ENCODE measurements at regions not wholly inside any gene's neighbourhood (a gene's known extent, or its start where the extent isn't known, plus 50 kb on each side); places are given as distances from the start of the nearest gene placed in this dataset.

DNA sequence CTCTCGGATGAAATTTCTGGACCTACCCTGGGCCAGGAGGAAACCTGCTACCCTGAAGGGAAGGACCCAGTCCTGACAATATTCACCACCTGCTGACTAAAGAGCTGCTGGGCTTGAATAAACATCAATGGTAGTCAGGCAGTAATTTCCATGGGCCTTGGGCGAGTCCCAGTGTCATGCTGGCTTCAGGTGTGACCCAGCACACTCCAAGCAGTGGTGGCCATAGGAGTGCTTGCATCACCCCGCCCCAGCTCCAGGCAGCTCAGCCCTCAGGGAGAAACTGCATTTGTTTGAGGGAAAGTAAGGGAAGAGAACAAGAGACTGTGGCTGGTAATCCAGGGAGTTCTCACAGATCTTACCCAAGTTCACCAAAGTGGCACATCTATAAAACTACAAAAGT, 261.8 kb upstream of the DCBLD2 start:
- Histone ChIP-seq H3K27me3 (ENCODE audit: control insufficient read depth, insufficient read depth, low read length) (no peaks in the 10 kb centered on the region), H3K4me3 (ENCODE audit: low read depth, low read length) (no peak overlapping the region), H3K36me3 (ENCODE audit: control insufficient read depth, insufficient read depth, low read length) (no peaks in the 10 kb centered on the region)
- TF ChIP-seq, protein P1, sequence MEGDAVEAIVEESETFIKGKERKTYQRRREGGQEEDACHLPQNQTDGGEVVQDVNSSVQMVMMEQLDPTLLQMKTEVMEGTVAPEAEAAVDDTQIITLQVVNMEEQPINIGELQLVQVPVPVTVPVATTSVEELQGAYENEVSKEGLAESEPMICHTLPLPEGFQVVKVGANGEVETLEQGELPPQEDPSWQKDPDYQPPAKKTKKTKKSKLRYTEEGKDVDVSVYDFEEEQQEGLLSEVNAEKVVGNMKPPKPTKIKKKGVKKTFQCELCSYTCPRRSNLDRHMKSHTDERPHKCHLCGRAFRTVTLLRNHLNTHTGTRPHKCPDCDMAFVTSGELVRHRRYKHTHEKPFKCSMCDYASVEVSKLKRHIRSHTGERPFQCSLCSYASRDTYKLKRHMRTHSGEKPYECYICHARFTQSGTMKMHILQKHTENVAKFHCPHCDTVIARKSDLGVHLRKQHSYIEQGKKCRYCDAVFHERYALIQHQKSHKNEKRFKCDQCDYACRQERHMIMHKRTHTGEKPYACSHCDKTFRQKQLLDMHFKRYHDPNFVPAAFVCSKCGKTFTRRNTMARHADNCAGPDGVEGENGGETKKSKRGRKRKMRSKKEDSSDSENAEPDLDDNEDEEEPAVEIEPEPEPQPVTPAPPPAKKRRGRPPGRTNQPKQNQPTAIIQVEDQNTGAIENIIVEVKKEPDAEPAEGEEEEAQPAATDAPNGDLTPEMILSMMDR (IDR thresholded peaks at IDR 0.05; ENCODE audit: insufficient read depth, low read length, poor library complexity, severe bottlenecking), result no peak
- no peak for DNase-seq (ENCODE audit: low read depth)

DNA sequence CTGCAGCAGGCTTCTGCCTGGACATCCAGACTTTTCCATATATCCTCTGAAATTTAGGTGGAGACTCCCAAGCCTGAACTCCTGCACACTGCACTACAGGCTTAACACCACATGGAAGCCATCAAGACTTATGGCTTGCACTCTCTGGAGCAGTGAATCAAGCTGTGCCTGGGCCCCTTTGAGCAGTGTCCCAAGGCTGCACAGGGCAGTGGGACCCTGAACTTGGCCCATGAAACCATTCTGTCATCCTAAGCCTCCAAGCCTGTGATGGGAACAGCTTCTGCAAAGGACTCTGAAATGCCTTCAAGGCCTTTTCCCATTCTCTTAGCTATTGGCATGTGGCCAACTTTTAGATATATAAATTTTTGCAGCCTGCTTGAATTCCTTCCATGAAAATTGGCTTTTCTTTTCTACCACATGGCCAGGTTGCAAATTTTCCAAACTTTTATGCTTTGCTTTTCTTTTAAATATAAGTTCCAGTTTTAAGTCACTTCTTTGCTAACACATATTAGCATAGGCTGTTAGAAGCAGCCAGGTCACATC, 257.8 kb upstream of the DCBLD2 start:
- H3K36me3 ChIP-seq (ENCODE audit: control insufficient read depth, insufficient read depth, low read length), result no peaks in the 10 kb centered on the region
- TF ChIP-seq, protein P1 (IDR thresholded peaks at IDR 0.05; ENCODE audit: insufficient read depth, low read length, poor library complexity, severe bottlenecking), result no peak
- no peak overlapping the region for H3K4me3 ChIP-seq (ENCODE audit: low read depth, low read length)
- no peaks in the 10 kb centered on the region for H3K27me3 ChIP-seq (ENCODE audit: control insufficient read depth, insufficient read depth, low read length)
- DNase-seq (ENCODE audit: low read depth), result no peak

DNA sequence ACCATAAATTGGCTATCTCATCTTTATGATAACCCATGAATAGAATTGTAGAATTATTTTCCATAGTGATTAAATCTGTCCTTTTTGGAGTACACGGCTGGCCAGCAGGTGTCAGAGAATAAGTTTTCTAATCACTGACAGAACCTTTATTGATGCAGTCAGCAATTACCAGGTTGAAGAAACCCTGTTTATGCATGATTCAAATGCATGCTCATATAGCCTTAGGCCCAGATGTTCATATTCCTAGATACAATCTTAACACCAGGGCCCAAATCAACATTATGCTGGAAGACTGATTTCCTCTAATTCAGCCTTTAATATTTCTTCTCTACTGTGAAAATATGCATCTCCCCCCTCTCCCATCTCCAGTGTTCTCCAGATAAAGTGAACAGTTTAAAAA, 243.5 kb upstream of the DCBLD2 start:
- Histone ChIP-seq H3K27me3 (ENCODE audit: control insufficient read depth, insufficient read depth, low read length) (no peaks in the 10 kb centered on the region), H3K36me3 (ENCODE audit: control insufficient read depth, insufficient read depth, low read length) (no peaks in the 10 kb centered on the region), H3K4me3 (ENCODE audit: low read depth, low read length) (no peak overlapping the region)
- no peak for DNase-seq (ENCODE audit: low read depth)
- TF ChIP-seq, protein P1 (IDR thresholded peaks at IDR 0.05; ENCODE audit: insufficient read depth, low read length, poor library complexity, severe bottlenecking), result no peak

DNA sequence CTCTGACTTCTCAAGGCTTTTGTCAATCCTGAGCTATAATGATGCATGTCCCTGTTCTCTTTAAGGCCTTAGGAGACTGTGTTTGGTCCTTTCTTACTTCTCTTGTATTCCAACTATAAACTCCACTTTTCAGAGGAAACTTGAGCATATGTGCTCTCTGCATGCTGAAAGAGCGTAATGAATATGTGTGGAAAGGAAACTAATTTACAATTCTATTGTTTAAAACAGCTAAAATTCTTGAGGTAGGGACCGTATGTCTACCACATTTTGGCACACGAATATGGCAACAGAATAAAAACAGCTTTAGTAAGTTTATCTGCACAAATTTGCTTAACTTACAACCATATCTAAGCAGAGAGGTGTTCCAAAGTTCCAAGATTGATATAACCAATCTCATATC, 242.0 kb upstream of the DCBLD2 start:
- Histone ChIP-seq H3K27me3 (ENCODE audit: control insufficient read depth, insufficient read depth, low read length) (no peaks in the 10 kb centered on the region), H3K36me3 (ENCODE audit: control insufficient read depth, insufficient read depth, low read length) (no peaks in the 10 kb centered on the region), H3K4me3 (ENCODE audit: low read depth, low read length) (no peak overlapping the region)
- no peak for DNase-seq (ENCODE audit: low read depth)
- TF ChIP-seq, protein P1 (IDR thresholded peaks at IDR 0.05; ENCODE audit: insufficient read depth, low read length, poor library complexity, severe bottlenecking), result no peak

DNA sequence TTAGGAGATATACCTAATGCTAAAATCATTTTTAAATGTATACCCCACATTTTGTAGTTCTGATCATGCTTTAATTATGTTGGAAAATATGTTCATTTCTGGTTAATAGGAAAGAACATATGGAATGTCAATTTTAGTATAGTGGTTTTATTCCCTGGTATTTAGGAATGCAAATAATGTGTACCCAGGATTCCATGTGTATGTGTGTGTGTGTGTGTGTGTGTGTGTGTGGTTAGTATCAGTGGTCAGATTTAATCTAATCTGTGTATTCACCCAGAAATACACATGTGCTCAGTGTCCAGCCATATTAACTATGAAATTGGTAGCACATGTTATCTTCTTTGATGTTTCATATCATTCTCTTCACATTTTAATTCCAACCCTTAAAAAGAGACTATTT, 233.5 kb upstream of the DCBLD2 start:
- H3K27me3 ChIP-seq (ENCODE audit: control insufficient read depth, insufficient read depth, low read length), result no peaks in the 10 kb centered on the region
- TF ChIP-seq, protein P1 (IDR thresholded peaks at IDR 0.05; ENCODE audit: insufficient read depth, low read length, poor library complexity, severe bottlenecking), result no peak
- H3K4me3 ChIP-seq (ENCODE audit: low read depth, low read length), result no peak overlapping the region
- H3K36me3 ChIP-seq (ENCODE audit: control insufficient read depth, insufficient read depth, low read length), result no peaks in the 10 kb centered on the region
- no peak for DNase-seq (ENCODE audit: low read depth)

DNA sequence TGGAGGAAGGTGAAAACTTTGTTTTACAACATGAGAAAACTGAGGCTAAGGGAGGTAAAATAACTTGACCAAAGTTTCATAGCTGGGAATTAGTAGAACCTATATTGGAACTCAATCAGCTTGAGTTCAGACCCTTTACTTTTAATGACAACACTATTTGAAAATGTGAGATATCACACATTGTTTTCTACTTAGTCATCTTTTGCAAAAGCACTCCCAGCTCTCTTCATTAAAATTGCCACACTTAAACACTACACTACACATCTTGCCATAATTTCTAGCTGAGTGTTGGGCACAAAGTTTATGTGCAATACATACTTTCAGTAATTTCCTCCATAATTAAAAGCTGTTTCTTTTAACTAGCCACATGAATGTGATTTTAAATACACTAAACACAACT, 230.4 kb upstream of the DCBLD2 start:
- TF ChIP-seq, protein P1 (IDR thresholded peaks at IDR 0.05; ENCODE audit: insufficient read depth, low read length, poor library complexity, severe bottlenecking), result no peak
- no peak overlapping the region for H3K4me3 ChIP-seq (ENCODE audit: low read depth, low read length)
- no peaks in the 10 kb centered on the region for H3K27me3 ChIP-seq (ENCODE audit: control insufficient read depth, insufficient read depth, low read length)
- no peak for DNase-seq (ENCODE audit: low read depth)
- no peaks in the 10 kb centered on the region for H3K36me3 ChIP-seq (ENCODE audit: control insufficient read depth, insufficient read depth, low read length)

Data from kidney epithelial cell (primary cell).